Spleen (tissue), 11 donors: ENCODE measurements at regions not wholly inside any gene's neighbourhood (a gene's known extent, or its start where the extent isn't known, plus 50 kb on each side); places are given as distances from the start of the nearest gene placed in this dataset.

Experiments
- DNase-seq: peaks from one replicate; pipeline ENCODE4 v3.0.0-alpha.2; 2020
- H3K27ac ChIP-seq, 8 donors: fragments of 200-600 bp; sonication (generic) in 7 of 8; 1 replicate in 4 of 8; 2 replicates in 4 of 8; pipeline versions ENCODE4 v1.5.0 to v1.8.0; 2016 to 2021; ENCODE audit warnings: inconsistent platforms in 4 of 8, mild to moderate bottlenecking in 4 of 8, moderate library complexity in 1 of 8
- H3K27me3 ChIP-seq, 7 donors: fragments of 200-600 bp; sonication (generic) in 6 of 7; replicated peaks in 1 of 7; 1 replicate in 4 of 7; 2 replicates in 3 of 7; pipeline versions ENCODE4 v1.5.0 to v1.8.0; 2016 to 2021; ENCODE audit warnings: inconsistent platforms in 3 of 7, mild to moderate bottlenecking in 1 of 7
- H3K36me3 ChIP-seq, 6 donors: fragments of 200-600 bp; sonication (generic) in 5 of 6; 1 replicate in 4 of 6; 2 replicates in 2 of 6; pipeline versions ENCODE4 v1.5.0 to v1.8.0; 2016 to 2021; ENCODE audit warnings: inconsistent platforms in 2 of 6
- H3K4me1 ChIP-seq, 6 donors: fragments of 200-600 bp; sonication (generic) in 5 of 6; 1 replicate in 3 of 6; 2 replicates in 3 of 6; pipeline versions ENCODE4 v1.5.0 to v1.8.0; 2016 to 2021; ENCODE audit warnings: inconsistent platforms in 3 of 6
- H3K4me3 ChIP-seq, 8 donors: fragments of 200-600 bp; sonication (generic) in 7 of 8; 1 replicate in 4 of 8; 2 replicates in 4 of 8; pipeline versions ENCODE4 v1.5.0 to v1.8.0; 2016 to 2021; ENCODE audit warnings: inconsistent platforms in 4 of 8, mild to moderate bottlenecking in 4 of 8, moderate library complexity in 2 of 8
- H3K9me3 ChIP-seq, 8 donors: fragments of 200-600 bp; sonication (generic) in 7 of 8; 1 replicate in 4 of 8; 2 replicates in 4 of 8; pipeline versions ENCODE4 v1.5.0 to v1.8.0; 2016 to 2021; ENCODE audit warnings: inconsistent platforms in 4 of 8
- POLR2A ChIP-seq, 3 donors: fragments of 450-650 bp; IDR thresholded peaks; one replicate each; pipeline ENCODE4 v1.5.1; 2017; ENCODE audit warnings: antibody characterized with exemption in 3 of 3, mild to moderate bottlenecking in 1 of 3
- POLR2AphosphoS5 ChIP-seq, 3 donors: sonication (generic); formaldehyde crosslinking; IDR thresholded peaks; one replicate each; pipeline ENCODE4 v1.5.1; 2017; ENCODE audit warnings: antibody characterized with exemption in 3 of 3
- WGBS, 5 donors: extraction: QIAGEN DNeasy Blood & Tissue Kit in 3 of 5; methylation state at CpG; one replicate each; pipeline versions ENCODE4 v1.1.5 to v1.1.7; 2013 to 2018; 5-methylcytosine and 5-hydroxymethylcytosine counted together
- intact Hi-C: fragments of 100-400 bp; cut with DNase I; formaldehyde crosslinking; loops from one replicate; pipeline ENCODE4 v1.15.0; 2023; ENCODE audit warnings: low total_unique reads
- TF ChIP-seq, protein P1 (sequence below), 11 experiments: fragments of 200-600 bp in 7 of 11; fragments of 450-650 bp in 4 of 11; sonication (generic) in 4 of 11; IDR thresholded peaks in 8 of 11; conservative IDR thresholded peaks in 3 of 11; 1 replicate in 7 of 11; 2 replicates in 4 of 11; pipeline versions ENCODE4 v1.4.0 to v1.8.0; 2016 to 2021; ENCODE audit warnings: antibody characterized with exemption in 11 of 11, inconsistent platforms in 4 of 11, mild to moderate bottlenecking in 1 of 11
- donor health status: healthy with polysubstance abuse.
- donor health status: DM: no; HTN: no; CAD: no; lungs with moderate emphysema.
- donor health status: DM: no; HTN: no; CAD: no.
- donor health status: Bipolar disorder and iron deficiency.
- donor health status: healthy.
- donor health status: DM: no; HTN: no; CAD: no.
- donor health status: DM: yes; HTN: yes; CAD: no.

- TF ChIP-seq, protein P1, sequence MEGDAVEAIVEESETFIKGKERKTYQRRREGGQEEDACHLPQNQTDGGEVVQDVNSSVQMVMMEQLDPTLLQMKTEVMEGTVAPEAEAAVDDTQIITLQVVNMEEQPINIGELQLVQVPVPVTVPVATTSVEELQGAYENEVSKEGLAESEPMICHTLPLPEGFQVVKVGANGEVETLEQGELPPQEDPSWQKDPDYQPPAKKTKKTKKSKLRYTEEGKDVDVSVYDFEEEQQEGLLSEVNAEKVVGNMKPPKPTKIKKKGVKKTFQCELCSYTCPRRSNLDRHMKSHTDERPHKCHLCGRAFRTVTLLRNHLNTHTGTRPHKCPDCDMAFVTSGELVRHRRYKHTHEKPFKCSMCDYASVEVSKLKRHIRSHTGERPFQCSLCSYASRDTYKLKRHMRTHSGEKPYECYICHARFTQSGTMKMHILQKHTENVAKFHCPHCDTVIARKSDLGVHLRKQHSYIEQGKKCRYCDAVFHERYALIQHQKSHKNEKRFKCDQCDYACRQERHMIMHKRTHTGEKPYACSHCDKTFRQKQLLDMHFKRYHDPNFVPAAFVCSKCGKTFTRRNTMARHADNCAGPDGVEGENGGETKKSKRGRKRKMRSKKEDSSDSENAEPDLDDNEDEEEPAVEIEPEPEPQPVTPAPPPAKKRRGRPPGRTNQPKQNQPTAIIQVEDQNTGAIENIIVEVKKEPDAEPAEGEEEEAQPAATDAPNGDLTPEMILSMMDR (IDR thresholded peaks at IDR 0.05 in 8 of 11, conservative IDR thresholded peaks at IDR 0.05 in 3 of 11), result no peak
- no peak for TF ChIP-seq POLR2A (IDR thresholded peaks at IDR 0.05)
- TF ChIP-seq POLR2AphosphoS5 (IDR thresholded peaks at IDR 0.05), result no peak
- intact Hi-C loops, result no loop called here
- WGBS, 5 donors, result 71 to 86% (median 79%) methylated on average over 5 of the region's 5 CpGs
Measured at GRCh38 chr14:38762426-38762825, 340.6 kb downstream of the SEC23A start.

GRCh38 chr14:38761033-38761432, 342.0 kb downstream of the SEC23A start:
- peaks cover 0 to 13% (median 0%) of the 10 kb centered on the region in 8 donors for H3K9me3 ChIP-seq
- no peak for DNase-seq
- TF ChIP-seq POLR2A (IDR thresholded peaks at IDR 0.05) (no peak), POLR2AphosphoS5 (IDR thresholded peaks at IDR 0.05) (no peak)
- TF ChIP-seq, protein P1 (IDR thresholded peaks at IDR 0.05 in 8 of 11, conservative IDR thresholded peaks at IDR 0.05 in 3 of 11), result no peak
- 87 to 97% (median 89%) methylated on average over 2 of the region's 2 CpGs for WGBS, 5 donors
- H3K36me3 ChIP-seq, result no peaks in the 10 kb centered on the region
- no peak overlapping the region for H3K4me3 ChIP-seq
- no peaks in the 10 kb centered on the region for H3K4me1 ChIP-seq
- H3K27me3 ChIP-seq, result no peaks in the 10 kb centered on the region
- no peak overlapping the region for H3K27ac ChIP-seq
- intact Hi-C loops, result no loop called here

More at GRCh38 chr14:38762426-38762825, 340.6 kb downstream of the SEC23A start:
- peaks cover 0 to 12% (median 0%) of the 10 kb centered on the region in 8 donors for H3K9me3 ChIP-seq
- H3K4me1 ChIP-seq, result no peaks in the 10 kb centered on the region
- no peaks in the 10 kb centered on the region for H3K36me3 ChIP-seq
- DNase-seq, result no peak
- H3K4me3 ChIP-seq, result no peak overlapping the region
- peak overlapping the region in 2 of 8 donors; percentile 33 to 58 for H3K27ac ChIP-seq
- no peaks in the 10 kb centered on the region for H3K27me3 ChIP-seq

DNA sequence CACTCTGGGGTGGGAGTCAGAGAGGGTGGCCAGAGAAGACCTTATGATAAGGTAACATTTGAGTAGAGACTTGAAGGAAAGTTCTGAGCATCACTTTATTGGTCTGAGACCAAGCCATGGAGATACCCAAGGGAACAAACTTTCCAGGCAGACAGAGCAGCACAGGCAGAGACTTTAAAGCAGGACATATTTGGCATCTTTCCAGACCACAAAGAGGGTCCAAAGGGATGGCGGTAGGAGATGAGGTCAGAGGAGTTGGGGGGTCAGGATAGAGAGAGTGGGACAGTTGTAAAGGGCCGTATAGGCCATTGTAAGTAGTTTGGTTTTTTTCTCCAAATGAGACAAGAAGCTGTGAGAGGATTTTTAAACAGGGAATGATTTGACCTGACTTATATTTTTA, 344.4 kb downstream of the SEC23A start:
- TF ChIP-seq, protein P1 (IDR thresholded peaks at IDR 0.05 in 8 of 11, conservative IDR thresholded peaks at IDR 0.05 in 3 of 11), result no peak
- TF ChIP-seq POLR2A (IDR thresholded peaks at IDR 0.05), result no peak
- TF ChIP-seq POLR2AphosphoS5 (IDR thresholded peaks at IDR 0.05), result no peak
- intact Hi-C loops, result no loop called here
- Histone ChIP-seq H3K4me3 (no peak overlapping the region), H3K27ac (no peak overlapping the region), H3K36me3 (no peaks in the 10 kb centered on the region), H3K27me3 (no peaks in the 10 kb centered on the region), H3K9me3 (peaks cover 0 to 11% (median 0%) of the 10 kb centered on the region in 8 donors), H3K4me1 (no peaks in the 10 kb centered on the region)
- no peak for DNase-seq
- 49 to 68% (median 62%) methylated on average over 2 of the region's 2 CpGs for WGBS, 5 donors

GRCh38 chr14:38755036-38755435, 348.0 kb downstream of the SEC23A start:
- no peak for DNase-seq

More at GRCh38 chr14:38755036-38755435, 348.0 kb downstream of the SEC23A start:
- peaks cover 0 to 10% (median 0%) of the 10 kb centered on the region in 8 donors for H3K9me3 ChIP-seq
- WGBS, 5 donors, result 82 to 95% (median 88%) methylated on average over 3 of the region's 3 CpGs
- intact Hi-C loops, result no loop called here
- no peaks in the 10 kb centered on the region for H3K4me1 ChIP-seq
- no peaks in the 10 kb centered on the region for H3K27me3 ChIP-seq
- TF ChIP-seq, protein P1 (IDR thresholded peaks at IDR 0.05 in 8 of 11, conservative IDR thresholded peaks at IDR 0.05 in 3 of 11), result no peak
- TF ChIP-seq POLR2A (IDR thresholded peaks at IDR 0.05), result no peak
- no peak for TF ChIP-seq POLR2AphosphoS5 (IDR thresholded peaks at IDR 0.05)
- no peak overlapping the region for H3K4me3 ChIP-seq
- no peak overlapping the region for H3K27ac ChIP-seq
- no peaks in the 10 kb centered on the region for H3K36me3 ChIP-seq
